WTC11 (cell line): ENCODE measurements at regions not wholly inside any gene's neighbourhood (a gene's known extent, or its start where the extent isn't known, plus 50 kb on each side); places are given as distances from the start of the nearest gene placed in this dataset.

Experiments used
- ATAC-seq: fragments of 200-7000 bp; cut with Tn5 transposase; 2 replicates; pipeline ENCODE4 v1.10.0; 2021; ENCODE audit warnings: mild to moderate bottlenecking, moderate library complexity
- CTCF ChIA-PET: fragments of 300-600 bp; sonication (Branson Sonifier 250); formaldehyde crosslinking; loops from one replicate; lab custom pipeline; 2021; ENCODE audit warnings: antibody characterized with exemption; lab: Charles Lee
- POLR2A ChIA-PET: fragments of 350-600 bp; sonication (Branson Sonifier 250); formaldehyde crosslinking; loops from one replicate; lab custom pipeline; 2021; ENCODE audit warnings: antibody characterized with exemption; lab: Charles Lee
- DNase-seq: peaks from one replicate; pipeline ENCODE4 v3.0.0; 2021; ENCODE audit warnings: low spot score
- H3K27ac Mint-ChIP-seq: 2 replicates; pipeline ENCODE4 v1.8.0; 2021; ENCODE audit warnings: mixed read lengths
- H3K27me3 Mint-ChIP-seq: 2 replicates; pipeline ENCODE4 v1.8.0; 2021; ENCODE audit warnings: low read depth, mild to moderate bottlenecking, moderate library complexity, mixed read lengths
- H3K36me3 Mint-ChIP-seq: 2 replicates; pipeline ENCODE4 v1.8.0; 2021; ENCODE audit warnings: mixed read lengths
- H3K4me1 Mint-ChIP-seq: 2 replicates; pipeline ENCODE4 v1.8.0; 2022; ENCODE audit warnings: mixed read lengths
- H3K4me3 Mint-ChIP-seq: 2 replicates; pipeline ENCODE4 v1.8.0; 2021; ENCODE audit warnings: mild to moderate bottlenecking, moderate library complexity, mixed read lengths
- H3K9me3 Mint-ChIP-seq: 2 replicates; pipeline ENCODE4 v1.8.0; 2021; ENCODE audit warnings: mixed read lengths
- ATF3 ChIP-seq: sonication (generic); formaldehyde crosslinking; conservative IDR thresholded peaks from 2 replicates; pipeline ENCODE4 v1.8.1; 2022; ENCODE audit warnings: mild to moderate bottlenecking, missing genetic modification reagents
- CREM ChIP-seq: sonication (generic); formaldehyde crosslinking; IDR thresholded peaks from 2 replicates; pipeline ENCODE4 v1.8.1; 2022; ENCODE audit warnings: mild to moderate bottlenecking, missing genetic modification reagents, moderate library complexity
- FOXJ3 ChIP-seq: sonication (generic); formaldehyde crosslinking; IDR thresholded peaks from 2 replicates; pipeline ENCODE4 v1.9.0; 2021; ENCODE audit warnings: missing genetic modification reagents, mild to moderate bottlenecking, borderline replicate concordance
- FOXK1 ChIP-seq: sonication (generic); formaldehyde crosslinking; IDR thresholded peaks from 2 replicates; pipeline ENCODE4 v1.8.0; 2022; ENCODE audit warnings: mild to moderate bottlenecking, moderate library complexity, missing genetic modification reagents
- FOXP4 ChIP-seq: sonication (generic); formaldehyde crosslinking; IDR thresholded peaks from 2 replicates; pipeline ENCODE4 v1.8.0; 2022; ENCODE audit warnings: mild to moderate bottlenecking, missing genetic modification reagents
- GRHL2 ChIP-seq: fragments of 250-450 bp; sonication (Bioruptor Pico); IDR thresholded peaks from 2 replicates; pipeline ENCODE4 v1.8.0; 2022; ENCODE audit warnings: mild to moderate bottlenecking, moderate library complexity; ENCODE audit not compliant: insufficient replicate concordance, severe bottlenecking
- HMGXB4 ChIP-seq: sonication (generic); formaldehyde crosslinking; IDR thresholded peaks from 2 replicates; pipeline ENCODE4 v1.8.1; 2023; ENCODE audit warnings: mild to moderate bottlenecking, moderate library complexity, missing genetic modification reagents
- JAZF1 ChIP-seq: fragments of 250-450 bp; sonication (Bioruptor Pico); IDR thresholded peaks from 2 replicates; pipeline ENCODE4 v1.9.0; 2021; ENCODE audit warnings: moderate library complexity, mild to moderate bottlenecking, inconsistent platforms
- KAT7 ChIP-seq: sonication (generic); formaldehyde crosslinking; IDR thresholded peaks from 2 replicates; pipeline ENCODE4 v1.8.1; 2023; ENCODE audit warnings: missing genetic modification reagents, mild to moderate bottlenecking, borderline replicate concordance
- NFE2L1 ChIP-seq: sonication (generic); formaldehyde crosslinking; IDR thresholded peaks from 2 replicates; pipeline ENCODE4 v1.8.1; 2023; ENCODE audit warnings: missing genetic modification reagents
- NR2C2 ChIP-seq: sonication (generic); formaldehyde crosslinking; IDR thresholded peaks from 2 replicates; pipeline ENCODE4 v1.8.0; 2022; ENCODE audit warnings: mild to moderate bottlenecking, missing genetic modification reagents
- PREB ChIP-seq: sonication (generic); formaldehyde crosslinking; IDR thresholded peaks from 2 replicates; pipeline ENCODE4 v1.8.1; 2022; ENCODE audit warnings: mild to moderate bottlenecking, missing genetic modification reagents, moderate library complexity, borderline replicate concordance
- PRRX2 ChIP-seq: fragments of 250-450 bp; sonication (Bioruptor Pico); IDR thresholded peaks from 2 replicates; pipeline ENCODE4 v1.8.0; 2021; ENCODE audit warnings: mild to moderate bottlenecking
- SOX15 ChIP-seq: fragments of 250-450 bp; sonication (Bioruptor Pico); IDR thresholded peaks from 2 replicates; pipeline ENCODE4 v1.9.0; 2021; ENCODE audit warnings: mild to moderate bottlenecking
- TP53 ChIP-seq: sonication (generic); formaldehyde crosslinking; IDR thresholded peaks from 2 replicates; pipeline ENCODE4 v1.8.1; 2023; ENCODE audit warnings: mild to moderate bottlenecking, missing genetic modification reagents
- ZNF263 ChIP-seq: sonication (generic); formaldehyde crosslinking; IDR thresholded peaks from 2 replicates; pipeline ENCODE4 v1.8.1; 2022; ENCODE audit warnings: low read depth, mild to moderate bottlenecking, moderate library complexity, missing genetic modification reagents
- ZNF281 ChIP-seq: sonication (generic); formaldehyde crosslinking; IDR thresholded peaks from 2 replicates; pipeline ENCODE4 v1.8.0; 2023; ENCODE audit warnings: mild to moderate bottlenecking, missing genetic modification reagents
- ZNF317 ChIP-seq: sonication (generic); formaldehyde crosslinking; IDR thresholded peaks from 2 replicates; pipeline ENCODE4 v1.8.1; 2023; ENCODE audit warnings: low read depth, mild to moderate bottlenecking, moderate library complexity, missing genetic modification reagents, borderline replicate concordance
- ZNF396 ChIP-seq: fragments of 250-450 bp; sonication (Bioruptor Pico); IDR thresholded peaks from 2 replicates; pipeline ENCODE4 v1.8.0; 2021; ENCODE audit warnings: mild to moderate bottlenecking, moderate library complexity, borderline replicate concordance
- ZNF423 ChIP-seq: fragments of 250-450 bp; sonication (Bioruptor Pico); IDR thresholded peaks from 2 replicates; pipeline ENCODE4 v2.1.2; 2022; ENCODE audit warnings: mild to moderate bottlenecking, moderate library complexity

GRCh38 chr16:51556694-51557340, 405.7 kb upstream of the SALL1 start:
- POLR2A ChIA-PET: no interaction called here
- H3K4me3 Mint-ChIP-seq: no peak overlapping the region
- H3K4me1 Mint-ChIP-seq: no peaks in the 10 kb centered on the region
- no peaks in the 10 kb centered on the region for H3K36me3 Mint-ChIP-seq
- H3K27ac Mint-ChIP-seq: no peak overlapping the region
- ATAC-seq: no peak
- TF ChIP-seq KAT7 (CRISPR knock-in tag): no peak
- TF ChIP-seq TP53 (CRISPR knock-in tag): no peak
- TF ChIP-seq PREB (CRISPR knock-in tag): no peak
- TF ChIP-seq HMGXB4 (CRISPR knock-in tag): no peak
- TF ChIP-seq GRHL2 (CRISPR knock-in tag): no peak
- no peak for TF ChIP-seq ATF3
- no peak for TF ChIP-seq ZNF263
- no peak for TF ChIP-seq ZNF281
- TF ChIP-seq NFE2L1: no peak
- TF ChIP-seq ZNF423 (CRISPR knock-in tag): no peak
- no peak for TF ChIP-seq NR2C2 (CRISPR knock-in tag)
- TF ChIP-seq ZNF317 (CRISPR knock-in tag): no peak
- no peak for TF ChIP-seq SOX15 (CRISPR knock-in tag)
- no peak for TF ChIP-seq FOXJ3 (CRISPR knock-in tag)
- TF ChIP-seq CREM (CRISPR knock-in tag): no peak
- TF ChIP-seq FOXP4 (CRISPR knock-in tag): no peak
- TF ChIP-seq JAZF1 (CRISPR knock-in tag): no peak
- no peak for TF ChIP-seq FOXK1 (CRISPR knock-in tag)
- no peak for TF ChIP-seq PRRX2 (CRISPR knock-in tag)
- no peak for TF ChIP-seq ZNF396 (CRISPR knock-in tag)
- peaks cover 3% of the 10 kb centered on the region; the same call in 1 of the 2 replicates for H3K9me3 Mint-ChIP-seq
- H3K27me3 Mint-ChIP-seq: peaks cover 4% of the 10 kb centered on the region; the same call in 1 of the 2 replicates
- CTCF ChIA-PET: interaction anchor here (0.9 kb wide), 1 partner anchor 12 kb away, joined by 3 read pairs; no protein-coding TSS in a partner anchor
- DNase-seq: no peak
